ENCODE measurements at regions not wholly inside any gene's neighbourhood (a gene's known extent, or its start where the extent isn't known, plus 50 kb on each side); places are given as distances from the start of the nearest gene placed in this dataset.

DNA sequence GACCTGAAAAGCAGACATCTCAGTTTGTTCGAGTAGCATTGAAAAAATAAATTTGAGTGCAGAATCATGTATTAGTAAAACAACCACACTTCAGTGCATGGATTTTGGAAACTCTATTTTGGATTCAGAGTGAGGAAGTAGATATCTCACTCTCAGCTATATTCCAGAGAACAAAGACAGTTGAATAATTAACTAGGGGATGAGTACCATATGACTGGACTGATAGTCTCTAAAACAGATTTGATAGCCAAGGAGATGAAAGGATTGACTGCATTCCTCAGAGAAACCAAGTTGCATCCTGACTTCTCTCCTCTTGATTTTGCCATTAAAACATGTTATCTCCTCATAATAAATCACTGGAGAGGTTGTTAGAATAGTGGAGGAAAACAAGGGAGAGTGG is 268.4 kb upstream of the SP4 start:
- TF ChIP-seq, protein P1, sequence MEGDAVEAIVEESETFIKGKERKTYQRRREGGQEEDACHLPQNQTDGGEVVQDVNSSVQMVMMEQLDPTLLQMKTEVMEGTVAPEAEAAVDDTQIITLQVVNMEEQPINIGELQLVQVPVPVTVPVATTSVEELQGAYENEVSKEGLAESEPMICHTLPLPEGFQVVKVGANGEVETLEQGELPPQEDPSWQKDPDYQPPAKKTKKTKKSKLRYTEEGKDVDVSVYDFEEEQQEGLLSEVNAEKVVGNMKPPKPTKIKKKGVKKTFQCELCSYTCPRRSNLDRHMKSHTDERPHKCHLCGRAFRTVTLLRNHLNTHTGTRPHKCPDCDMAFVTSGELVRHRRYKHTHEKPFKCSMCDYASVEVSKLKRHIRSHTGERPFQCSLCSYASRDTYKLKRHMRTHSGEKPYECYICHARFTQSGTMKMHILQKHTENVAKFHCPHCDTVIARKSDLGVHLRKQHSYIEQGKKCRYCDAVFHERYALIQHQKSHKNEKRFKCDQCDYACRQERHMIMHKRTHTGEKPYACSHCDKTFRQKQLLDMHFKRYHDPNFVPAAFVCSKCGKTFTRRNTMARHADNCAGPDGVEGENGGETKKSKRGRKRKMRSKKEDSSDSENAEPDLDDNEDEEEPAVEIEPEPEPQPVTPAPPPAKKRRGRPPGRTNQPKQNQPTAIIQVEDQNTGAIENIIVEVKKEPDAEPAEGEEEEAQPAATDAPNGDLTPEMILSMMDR (IDR thresholded peaks at IDR 0.05) = no peak
- no peak for TF ChIP-seq POLR2A (IDR thresholded peaks at IDR 0.05)
